Breast epithelium (tissue), 3 donors: ENCODE measurements at regions not wholly inside any gene's neighbourhood (a gene's known extent, or its start where the extent isn't known, plus 50 kb on each side); places are given as distances from the start of the nearest gene placed in this dataset.
"Not testable (repeated sequence)": the region's sequence is repeated elsewhere in the genome, so short reads cannot be mapped to it uniquely, and the experiment has no call there.

Source experiments
- CTCF ChIP-seq, 3 donors: fragments of 450-650 bp; IDR thresholded peaks; one replicate each; pipeline ENCODE4 v1.5.1; 2016 to 2017; ENCODE audit warnings: antibody characterized with exemption in 3 of 3, mild to moderate bottlenecking in 3 of 3, moderate library complexity in 3 of 3
- POLR2A ChIP-seq: fragments of 450-650 bp; IDR thresholded peaks from one replicate; pipeline ENCODE4 v1.6.1; 2016; ENCODE audit warnings: antibody characterized with exemption, mild to moderate bottlenecking, moderate library complexity

- TF ChIP-seq POLR2A; CTCF (IDR thresholded peaks at IDR 0.05): not testable (repeated sequence)
These were observed 349.3 kb upstream of the TMPRSS15 start for GRCh38 chr21:18752894-18753293.
